ENCODE measurements at regions not wholly inside any gene's neighbourhood (a gene's known extent, or its start where the extent isn't known, plus 50 kb on each side); places are given as distances from the start of the nearest gene placed in this dataset.

DNA sequence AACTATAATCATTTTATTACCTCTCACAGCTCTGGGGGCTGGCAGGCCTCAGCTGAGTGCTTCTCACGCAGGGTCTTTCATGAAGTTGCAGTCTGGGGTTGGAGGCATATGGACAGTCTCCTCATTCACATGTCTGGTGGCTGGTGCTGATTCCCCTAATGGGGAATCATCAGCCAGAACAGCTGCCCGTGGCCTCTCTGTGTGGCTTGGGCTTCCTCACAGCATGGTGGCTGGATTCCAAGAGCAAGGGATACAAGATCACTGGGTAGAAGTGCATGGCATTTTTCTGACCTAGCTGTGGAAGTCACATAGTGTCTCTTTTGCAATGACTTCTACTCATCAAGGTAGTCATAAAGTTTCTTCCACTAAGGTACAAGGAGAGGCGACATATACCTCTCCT, 59.0 kb upstream of the LAPTM4A start:
- TF ChIP-seq, protein P1, sequence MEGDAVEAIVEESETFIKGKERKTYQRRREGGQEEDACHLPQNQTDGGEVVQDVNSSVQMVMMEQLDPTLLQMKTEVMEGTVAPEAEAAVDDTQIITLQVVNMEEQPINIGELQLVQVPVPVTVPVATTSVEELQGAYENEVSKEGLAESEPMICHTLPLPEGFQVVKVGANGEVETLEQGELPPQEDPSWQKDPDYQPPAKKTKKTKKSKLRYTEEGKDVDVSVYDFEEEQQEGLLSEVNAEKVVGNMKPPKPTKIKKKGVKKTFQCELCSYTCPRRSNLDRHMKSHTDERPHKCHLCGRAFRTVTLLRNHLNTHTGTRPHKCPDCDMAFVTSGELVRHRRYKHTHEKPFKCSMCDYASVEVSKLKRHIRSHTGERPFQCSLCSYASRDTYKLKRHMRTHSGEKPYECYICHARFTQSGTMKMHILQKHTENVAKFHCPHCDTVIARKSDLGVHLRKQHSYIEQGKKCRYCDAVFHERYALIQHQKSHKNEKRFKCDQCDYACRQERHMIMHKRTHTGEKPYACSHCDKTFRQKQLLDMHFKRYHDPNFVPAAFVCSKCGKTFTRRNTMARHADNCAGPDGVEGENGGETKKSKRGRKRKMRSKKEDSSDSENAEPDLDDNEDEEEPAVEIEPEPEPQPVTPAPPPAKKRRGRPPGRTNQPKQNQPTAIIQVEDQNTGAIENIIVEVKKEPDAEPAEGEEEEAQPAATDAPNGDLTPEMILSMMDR (IDR thresholded peaks at IDR 0.05; ENCODE audit: control extremely low read depth in 1 of 3, insufficient read depth in 1 of 3, low read depth in 1 of 3, low read length in 3 of 3), result no peak
- TF ChIP-seq ZNF274 (IDR thresholded peaks at IDR 0.05; ENCODE audit: borderline replicate concordance, extremely low read depth, low read length) (no peak), YY1 (IDR thresholded peaks at IDR 0.05; ENCODE audit: low read depth, low read length) (no peak), RAD21 (IDR thresholded peaks at IDR 0.05 in 1 of 2, conservative IDR thresholded peaks at IDR 0.05 in 1 of 2; ENCODE audit: low read depth in 2 of 2, low read length in 2 of 2) (no peak), POLR2A (IDR thresholded peaks at IDR 0.05; ENCODE audit: control extremely low read depth in 1 of 2, low read depth in 2 of 2, low read length in 2 of 2) (no peak), SIN3A (conservative IDR thresholded peaks at IDR 0.05 in 1 of 2, IDR thresholded peaks at IDR 0.05 in 1 of 2; ENCODE audit: low read depth in 1 of 2, low read length in 2 of 2) (no peak), EZH2 (IDR thresholded peaks at IDR 0.05; ENCODE audit: low read depth, low read length, severe bottlenecking) (no peak), MAFK (IDR thresholded peaks at IDR 0.05; ENCODE audit: low read depth, low read length) (no peak), HDAC2 (IDR thresholded peaks at IDR 0.05; ENCODE audit: borderline replicate concordance in 1 of 2, low read depth in 2 of 2, low read length in 2 of 2) (no peak), JUND (IDR thresholded peaks at IDR 0.05; ENCODE audit: low read length) (no peak), TCF12 (IDR thresholded peaks at IDR 0.05; ENCODE audit: low read depth, low read length) (no peak), GABPA (IDR thresholded peaks at IDR 0.05; ENCODE audit: borderline replicate concordance, insufficient read depth, low read length) (no peak)
- TF ChIP-seq, protein P2, sequence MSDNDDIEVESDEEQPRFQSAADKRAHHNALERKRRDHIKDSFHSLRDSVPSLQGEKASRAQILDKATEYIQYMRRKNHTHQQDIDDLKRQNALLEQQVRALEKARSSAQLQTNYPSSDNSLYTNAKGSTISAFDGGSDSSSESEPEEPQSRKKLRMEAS (IDR thresholded peaks at IDR 0.05), result no peak
- TF ChIP-seq, protein P3, sequence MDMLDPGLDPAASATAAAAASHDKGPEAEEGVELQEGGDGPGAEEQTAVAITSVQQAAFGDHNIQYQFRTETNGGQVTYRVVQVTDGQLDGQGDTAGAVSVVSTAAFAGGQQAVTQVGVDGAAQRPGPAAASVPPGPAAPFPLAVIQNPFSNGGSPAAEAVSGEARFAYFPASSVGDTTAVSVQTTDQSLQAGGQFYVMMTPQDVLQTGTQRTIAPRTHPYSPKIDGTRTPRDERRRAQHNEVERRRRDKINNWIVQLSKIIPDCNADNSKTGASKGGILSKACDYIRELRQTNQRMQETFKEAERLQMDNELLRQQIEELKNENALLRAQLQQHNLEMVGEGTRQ (IDR thresholded peaks at IDR 0.05; ENCODE audit: low read length), result no peak
